ENCODE measurements at regions not wholly inside any gene's neighbourhood (a gene's known extent, or its start where the extent isn't known, plus 50 kb on each side); places are given as distances from the start of the nearest gene placed in this dataset.
A peak's percentile ranks its signal among the peaks of the same experiment; 100 is the strongest.
"Not testable (repeated sequence)": the region's sequence is repeated elsewhere in the genome, so short reads cannot be mapped to it uniquely, and the experiment has no call there.

- DNase-seq (ENCODE audit: low read depth in 2 of 3, low spot score in 2 of 3) = no peak
These were observed 110.1 kb upstream of the ZNF746 start for GRCh38 chr7:149607683-149608082.

GRCh38 chr7:149606826-149607225 is 109.2 kb upstream of the ZNF746 start:
- DNase-seq (ENCODE audit: low read depth in 2 of 3, low spot score in 2 of 3) = no peak

- no peak for DNase-seq (ENCODE audit: low read depth in 2 of 3, low spot score in 2 of 3)
These were observed 108.1 kb upstream of the ZNF746 start for GRCh38 chr7:149605696-149606095.

DNA sequence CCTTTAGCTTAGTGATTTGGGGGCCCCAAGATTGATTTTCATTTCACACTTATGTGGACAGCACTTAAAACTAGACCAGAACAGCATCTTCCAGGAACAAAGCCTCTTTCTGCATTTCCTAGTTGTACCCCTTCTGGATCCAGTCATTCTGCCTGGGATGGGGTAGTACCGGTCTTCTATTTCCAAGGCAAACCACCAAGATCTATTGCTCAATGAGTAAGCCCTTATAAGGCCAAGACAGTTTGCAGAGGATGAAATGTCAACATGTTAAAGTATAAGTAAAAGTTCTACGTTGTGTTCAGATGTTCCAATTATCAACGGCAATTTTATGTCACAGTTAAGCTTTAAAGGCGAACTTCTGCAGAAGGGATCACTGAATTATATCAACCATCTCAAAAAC is 106.9 kb upstream of the ZNF746 start:
- no peak for DNase-seq (ENCODE audit: low read depth in 2 of 3, low spot score in 2 of 3)

GRCh38 chr7:149600669-149601330 is 103.2 kb upstream of the ZNF746 start:
- DNase-seq (ENCODE audit: low read depth in 2 of 3, low spot score in 2 of 3) = peak in 1 of 3 donors; percentile 49

DNA sequence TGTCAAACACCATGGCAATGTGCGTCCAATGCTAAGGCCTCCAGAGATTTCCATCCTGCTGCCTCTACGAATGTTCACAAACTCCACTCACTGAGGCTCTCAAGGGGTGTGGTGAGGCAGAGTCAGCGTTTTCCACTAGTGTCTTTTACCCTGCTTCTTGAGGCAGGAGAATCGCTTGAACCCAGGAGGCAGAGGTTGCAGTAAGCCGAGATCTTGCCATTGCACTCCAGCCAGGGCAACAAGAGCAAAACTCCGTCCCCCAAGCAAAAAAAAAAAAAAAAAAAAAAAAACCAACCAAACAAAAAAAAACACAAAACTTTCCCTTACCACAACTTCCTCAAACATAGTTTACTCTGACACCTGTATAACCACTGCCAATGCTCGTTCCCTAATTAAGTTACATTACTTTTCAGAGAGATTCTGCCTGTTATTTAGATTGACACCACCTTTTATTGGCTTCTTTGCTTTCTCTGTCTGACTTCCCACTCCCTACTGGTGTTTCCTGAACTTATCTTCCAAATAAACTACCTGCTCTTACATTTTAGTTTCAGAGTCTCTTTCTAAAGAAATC is 102.1 kb upstream of the ZNF746 start:
- DNase-seq (ENCODE audit: low read depth in 2 of 3, low spot score in 2 of 3) = peak in 2 of 3 donors; percentile 57 to 77

DNA sequence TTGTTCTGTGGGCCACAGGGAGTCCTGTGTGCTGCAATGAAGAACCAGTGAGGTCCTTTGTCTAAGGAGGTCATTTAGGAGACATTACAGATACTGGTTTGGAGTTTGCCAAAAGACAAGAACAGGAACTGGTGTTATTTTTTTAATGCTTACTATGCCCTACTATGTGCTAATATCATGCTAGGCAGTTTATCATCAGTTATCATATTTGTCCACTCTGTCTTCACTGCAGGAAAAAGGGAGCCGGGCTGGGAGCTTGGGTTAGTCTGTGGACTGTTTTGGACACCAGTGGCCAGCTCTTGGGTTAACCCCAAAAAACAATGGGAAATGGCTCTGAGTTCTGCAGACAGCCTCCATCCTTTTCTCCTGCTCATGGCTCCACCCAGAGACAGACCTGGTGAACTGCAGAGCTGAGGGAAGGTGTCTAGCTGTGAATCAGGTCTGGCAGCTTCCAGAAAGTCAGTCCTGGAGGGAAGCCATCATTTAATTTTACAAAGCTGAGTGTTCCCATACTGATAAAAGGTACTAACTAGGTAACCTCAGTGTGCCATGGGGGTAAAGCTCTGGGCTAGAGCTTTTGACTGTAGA is 101.2 kb upstream of the ZNF746 start:
- peak in 2 of 3 donors; percentile 33 to 63 for DNase-seq (ENCODE audit: low read depth in 2 of 3, low spot score in 2 of 3)

DNA sequence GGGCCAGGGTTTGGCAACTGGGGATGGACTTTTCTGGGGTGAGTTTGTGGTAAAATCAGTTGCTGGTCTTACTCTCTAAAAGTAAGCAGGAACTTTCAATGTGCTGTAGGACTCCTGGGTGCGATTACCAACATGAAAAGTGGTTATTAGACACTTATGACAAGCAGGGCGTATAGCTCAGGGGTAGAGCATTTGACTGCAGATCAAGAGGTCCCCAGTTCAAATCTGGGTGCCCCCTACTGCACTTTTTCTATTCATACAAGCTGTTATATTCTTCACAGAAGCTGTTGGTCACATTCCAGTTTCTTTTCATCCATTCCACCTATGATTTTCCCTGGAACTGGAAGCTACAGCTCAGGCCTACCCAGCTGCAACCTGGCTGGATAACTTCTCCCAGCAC is 100.2 kb upstream of the ZNF746 start:
- not testable (repeated sequence) for DNase-seq (ENCODE audit: low read depth in 2 of 3, low spot score in 2 of 3)

DNA sequence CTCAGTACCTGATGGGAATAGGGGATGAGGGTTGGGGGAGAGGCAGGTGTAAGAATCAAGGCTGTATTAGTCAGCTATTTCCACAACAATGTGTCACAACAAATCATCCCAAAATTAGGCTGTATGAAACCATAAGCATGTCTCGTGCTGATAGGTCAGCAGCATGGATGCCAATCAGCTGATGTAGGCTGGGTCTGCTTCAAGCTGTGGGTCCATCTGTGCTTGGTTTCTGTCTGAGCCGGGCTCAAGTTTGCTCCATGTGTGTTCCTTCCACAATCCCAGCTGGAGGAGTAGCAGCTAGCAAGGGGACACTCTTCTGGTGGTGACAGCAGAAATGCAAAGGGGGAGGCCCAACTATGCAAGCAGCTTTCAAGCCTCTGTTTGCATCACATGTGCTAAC is 97.9 kb upstream of the ZNF746 start:
- no peak for DNase-seq (ENCODE audit: low read depth in 2 of 3, low spot score in 2 of 3)

- DNase-seq (ENCODE audit: low read depth in 2 of 3, low spot score in 2 of 3) = no peak
These were observed 97.5 kb upstream of the ZNF746 start for GRCh38 chr7:149595078-149595477.

GRCh38 chr7:149588930-149589329 is 91.3 kb upstream of the ZNF746 start:
- DNase-seq (ENCODE audit: low read depth in 2 of 3, low spot score in 2 of 3) = no peak

GRCh38 chr7:149586646-149587645 is 89.3 kb upstream of the ZNF746 start:
- no peak for DNase-seq (ENCODE audit: low read depth in 2 of 3, low spot score in 2 of 3)

DNA sequence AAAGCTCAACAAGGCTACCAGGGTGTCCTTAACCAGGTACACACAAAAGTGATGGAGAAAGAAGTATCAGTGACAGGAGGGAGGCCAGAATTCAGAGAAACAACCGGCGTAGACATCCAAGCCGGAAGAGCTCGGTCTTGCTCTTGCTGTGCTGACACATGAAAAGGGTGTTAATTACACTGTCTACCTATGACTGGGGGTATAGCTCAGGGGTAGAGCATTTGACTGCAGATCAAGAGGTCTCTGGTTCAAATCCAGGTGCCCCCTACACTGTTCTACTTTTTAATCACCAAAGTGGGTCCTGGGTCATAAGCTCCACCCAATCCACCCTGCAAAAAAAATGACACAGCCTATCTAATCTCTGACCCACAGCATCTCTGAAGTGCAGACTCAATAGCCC is 86.9 kb upstream of the ZNF746 start:
- no peak for DNase-seq (ENCODE audit: low read depth in 2 of 3, low spot score in 2 of 3)

DNA sequence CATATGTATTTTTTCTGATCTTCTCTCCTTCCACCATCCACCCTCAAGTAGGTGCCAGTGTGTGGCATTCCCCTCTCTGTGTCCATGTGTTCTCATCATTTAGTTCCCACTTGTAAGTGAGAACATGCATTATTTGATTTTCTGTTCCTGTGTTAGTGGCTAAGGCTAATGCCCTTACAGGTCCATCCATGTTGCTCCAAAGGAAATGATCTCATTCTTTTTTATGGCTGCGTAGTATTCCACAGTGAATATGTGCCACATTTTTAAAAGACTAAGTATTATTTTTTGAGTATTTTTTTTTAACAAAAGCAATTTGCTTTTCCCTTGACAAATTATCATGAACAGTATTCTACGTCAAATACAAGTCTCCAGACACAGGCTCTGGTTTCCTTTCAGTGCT is 86.4 kb upstream of the ZNF746 start:
- no peak for DNase-seq (ENCODE audit: low read depth in 2 of 3, low spot score in 2 of 3)

GRCh38 chr7:149580328-149580727 is 82.7 kb upstream of the ZNF746 start:
- no peak for DNase-seq (ENCODE audit: low read depth in 2 of 3, low spot score in 2 of 3)

GRCh38 chr7:149579365-149579764 is 81.8 kb upstream of the ZNF746 start:
- not testable (repeated sequence) for DNase-seq (ENCODE audit: low read depth in 2 of 3, low spot score in 2 of 3)

GRCh38 chr7:149574428-149574827 is 76.8 kb upstream of the ZNF746 start:
- not testable (repeated sequence) for DNase-seq (ENCODE audit: low read depth in 2 of 3, low spot score in 2 of 3)

GRCh38 chr7:149573519-149573918 is 75.9 kb upstream of the ZNF746 start:
- peak in 1 of 3 donors; percentile 40 for DNase-seq (ENCODE audit: low read depth in 2 of 3, low spot score in 2 of 3)

GRCh38 chr7:149572920-149573319 is 75.3 kb upstream of the ZNF746 start:
- DNase-seq (ENCODE audit: low read depth in 2 of 3, low spot score in 2 of 3) = not testable (repeated sequence)

- DNase-seq (ENCODE audit: low read depth in 2 of 3, low spot score in 2 of 3) = no peak
These were observed 73.2 kb upstream of the ZNF746 start for GRCh38 chr7:149570784-149571183.
